DMS153 treated with DMSO at 0.1 percent for 48 hours (cell line): ENCODE measurements at regions not wholly inside any gene's neighbourhood (a gene's known extent, or its start where the extent isn't known, plus 50 kb on each side); places are given as distances from the start of the nearest gene placed in this dataset.

ENCODE experiments used
- DNase-seq: peaks from one replicate; lab custom pipeline; 2025; ENCODE audit not compliant: unreplicated experiment; lab: John Stamatoyannopoulos, UW

DNA sequence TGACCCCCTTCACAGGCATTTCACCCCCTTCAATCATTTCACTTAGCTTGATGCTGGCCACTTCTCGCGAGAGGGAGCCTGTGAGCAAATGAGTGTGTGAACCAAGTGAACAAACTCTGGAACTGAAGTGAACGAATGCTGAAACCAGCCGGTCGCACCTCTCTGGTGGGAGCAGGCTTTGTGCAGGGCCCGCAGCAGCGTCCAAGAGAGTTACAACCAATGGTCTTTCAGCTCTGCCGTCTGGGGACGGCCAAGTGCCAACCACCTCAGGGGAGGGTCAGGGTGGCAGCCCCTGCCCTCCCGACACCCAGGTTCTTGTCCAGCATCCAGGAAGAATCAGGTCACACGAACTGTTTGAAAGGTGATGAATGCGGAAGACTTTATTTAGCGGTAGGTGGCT lies 764.0 kb downstream of the SUCLG1 start:
- no peak for DNase-seq

DNA sequence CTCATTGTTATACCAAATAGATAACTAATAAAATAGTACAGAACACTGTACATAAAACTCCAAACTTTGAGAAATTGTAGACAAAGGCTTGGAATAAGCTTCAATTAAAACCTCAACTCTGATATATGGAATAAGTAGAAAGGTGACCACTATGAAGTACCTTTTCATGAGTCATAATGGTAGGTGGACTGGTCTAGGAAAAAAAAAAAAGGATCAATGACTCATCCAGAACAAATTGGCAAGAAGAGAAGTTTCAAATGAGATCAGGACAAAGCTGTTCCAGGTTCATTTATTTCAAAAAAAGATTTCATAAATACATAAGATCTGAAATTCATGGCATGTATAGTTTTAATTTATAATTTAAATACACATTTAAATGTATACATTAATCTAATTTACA lies 769.7 kb downstream of the SUCLG1 start:
- no peak for DNase-seq

DNA sequence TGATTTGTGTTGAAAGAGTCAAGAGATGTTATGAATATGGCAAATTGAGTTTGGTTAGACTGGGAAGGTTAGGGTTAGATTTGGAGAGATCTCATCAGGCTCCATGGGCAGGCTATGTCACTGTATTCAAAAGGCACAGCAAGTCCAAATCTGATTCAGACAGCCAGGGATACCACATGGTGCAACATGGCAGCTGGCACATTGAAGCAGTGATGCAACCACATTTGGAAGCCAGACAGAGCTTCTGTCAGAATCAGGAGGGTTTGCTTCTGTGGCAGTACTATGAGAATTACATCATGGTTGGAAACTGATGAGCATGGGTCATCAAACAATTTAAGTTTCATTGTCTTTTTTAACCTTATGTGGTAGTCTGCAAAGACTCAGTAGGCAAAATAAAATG lies 772.2 kb downstream of the SUCLG1 start:
- no peak for DNase-seq

DNA sequence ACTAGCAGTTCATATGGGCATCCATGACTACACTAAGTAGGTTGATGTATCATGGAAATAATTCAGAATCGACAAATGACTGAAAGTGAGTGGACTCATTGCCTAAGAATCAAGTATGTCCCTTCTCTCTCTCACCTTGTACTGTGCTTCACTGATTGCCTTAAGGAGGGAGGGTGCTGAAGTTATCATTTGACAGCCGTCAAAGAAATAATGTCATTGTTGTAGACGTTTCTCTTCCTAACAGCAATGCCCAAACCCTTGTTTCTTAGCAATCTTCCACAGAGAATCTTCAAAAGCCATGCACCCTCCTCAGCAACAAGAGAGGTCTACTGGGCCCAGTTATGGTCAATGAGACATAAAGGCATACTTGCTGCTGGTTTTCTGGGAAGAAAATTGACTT lies 785.0 kb downstream of the SUCLG1 start:
- no peak for DNase-seq

- no peak for DNase-seq
Measured at GRCh38 chr2:83665894-83666293, 793.2 kb downstream of the SUCLG1 start.

GRCh38 chr2:83665154-83665553 lies 793.9 kb downstream of the SUCLG1 start:
- DNase-seq, result no peak

DNA sequence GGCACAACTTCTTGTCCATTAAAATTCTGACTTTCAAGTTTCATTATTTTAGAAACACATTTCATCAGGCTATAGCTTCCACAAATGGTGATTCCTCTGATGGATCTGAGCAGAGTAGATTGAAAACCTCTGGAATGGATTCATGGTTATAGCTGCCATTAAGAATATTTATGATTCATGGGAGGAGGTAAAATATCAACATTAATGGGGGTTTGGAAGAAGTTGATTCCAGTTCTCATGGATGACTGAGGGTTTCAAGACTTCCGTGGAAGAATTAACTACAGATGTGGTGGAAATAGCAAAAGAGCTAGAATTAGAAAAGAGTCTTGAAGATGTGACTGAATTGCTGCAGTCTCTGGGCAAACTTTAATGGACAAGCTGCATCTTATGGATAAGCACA lies 797.4 kb downstream of the SUCLG1 start:
- no peak for DNase-seq

- DNase-seq, result no peak
Measured at GRCh38 chr2:83654091-83654611, 804.9 kb downstream of the SUCLG1 start.

DNA sequence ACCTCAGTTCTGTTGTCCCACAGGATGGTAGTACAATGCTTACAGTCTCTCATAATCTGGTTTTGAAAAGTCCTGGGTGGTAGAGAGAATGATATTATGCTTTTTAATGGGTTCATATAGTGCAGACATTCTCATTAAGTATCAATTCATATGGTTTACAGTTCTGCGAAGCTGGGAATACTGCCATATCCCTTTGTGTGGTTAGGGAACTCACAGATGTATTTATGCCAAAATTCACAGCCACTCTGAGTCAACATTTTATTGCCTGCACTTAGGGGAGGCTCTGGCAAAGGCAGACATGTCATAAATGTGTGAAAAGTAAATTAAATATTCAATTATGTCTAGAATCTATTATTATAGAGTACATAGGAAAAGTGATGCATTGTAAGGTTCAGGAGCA lies 808.2 kb downstream of the SUCLG1 start:
- DNase-seq, result peak; percentile 86

GRCh38 chr2:83650161-83650560 lies 808.9 kb downstream of the SUCLG1 start:
- DNase-seq, result no peak

DNA sequence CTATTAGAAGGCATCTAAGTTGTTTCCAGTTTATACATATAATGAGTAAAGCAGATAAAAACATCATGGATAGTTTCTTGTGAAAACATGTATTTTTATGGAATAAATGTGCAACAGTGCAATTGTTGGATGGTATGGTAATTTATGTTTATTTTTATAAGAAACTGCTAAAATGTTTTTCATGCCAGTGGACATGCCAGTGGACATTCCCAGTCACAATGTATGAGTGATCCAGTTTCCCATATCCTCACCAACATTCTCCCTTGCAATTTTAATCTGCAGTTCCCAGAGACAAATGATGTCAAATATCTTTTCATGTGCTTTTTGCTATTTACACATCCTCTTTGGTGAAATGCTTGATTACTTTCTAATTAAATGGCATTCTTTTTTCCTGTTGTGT lies 818.6 kb downstream of the SUCLG1 start:
- no peak for DNase-seq

- no peak for DNase-seq
Measured at GRCh38 chr2:83633423-83633822, 825.7 kb downstream of the SUCLG1 start.

DNA sequence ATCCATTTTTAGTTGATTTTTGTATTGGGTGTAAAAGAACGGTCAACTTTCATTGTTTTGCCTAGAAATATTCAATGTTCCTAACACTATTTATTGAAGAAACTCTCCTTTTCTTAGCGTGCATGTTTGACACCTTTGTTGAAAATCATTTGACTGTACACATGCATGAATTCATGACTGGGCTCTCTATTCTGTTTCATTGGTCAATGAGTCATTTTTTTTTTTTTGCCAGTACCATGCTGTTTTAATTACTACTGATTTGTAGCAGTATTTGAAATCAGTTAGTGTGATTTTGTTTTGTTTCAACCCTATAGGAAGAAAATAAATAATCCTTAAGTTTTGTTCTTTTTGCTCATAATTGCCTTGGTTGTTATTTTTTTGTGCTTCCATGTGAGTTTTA lies 828.7 kb downstream of the SUCLG1 start:
- DNase-seq, result no peak

DNA sequence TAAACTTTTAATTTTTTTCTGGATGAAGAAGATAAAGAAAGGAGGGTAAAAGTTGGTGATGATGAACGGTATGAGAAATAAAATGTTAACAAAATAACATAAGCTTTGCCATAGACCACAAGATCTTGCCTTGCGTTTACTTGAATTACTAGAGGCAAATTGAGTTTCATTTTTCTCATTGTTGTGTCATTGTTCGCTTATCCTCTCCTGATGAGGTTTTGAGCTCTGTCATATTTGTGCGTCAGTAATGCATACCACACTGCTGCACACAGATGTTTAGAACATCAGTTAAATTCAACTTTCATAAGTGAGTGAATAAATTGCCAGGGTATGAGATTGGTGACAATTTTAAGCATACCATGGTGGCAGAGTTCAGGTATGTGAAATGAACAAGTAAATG lies 843.6 kb downstream of the SUCLG1 start:
- no peak for DNase-seq

DNA sequence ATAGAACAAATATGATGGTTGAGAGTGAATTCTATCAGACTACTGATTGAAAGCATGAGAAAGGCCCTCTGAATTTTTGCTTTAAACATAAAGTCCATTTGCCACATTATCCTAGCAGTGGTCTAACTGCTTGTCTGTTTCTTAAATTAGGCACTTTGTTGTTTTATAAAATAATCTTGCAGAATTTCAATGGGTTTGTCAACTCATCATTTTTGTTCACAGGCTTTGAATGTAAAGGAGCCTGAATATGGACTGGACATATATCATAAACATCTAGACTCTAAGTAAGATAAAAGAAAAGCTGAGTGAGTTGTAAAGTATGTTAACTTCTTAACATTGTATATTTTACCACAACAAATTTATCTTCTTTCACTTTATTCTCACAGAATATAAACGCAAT lies 845.9 kb downstream of the SUCLG1 start:
- no peak for DNase-seq

DNA sequence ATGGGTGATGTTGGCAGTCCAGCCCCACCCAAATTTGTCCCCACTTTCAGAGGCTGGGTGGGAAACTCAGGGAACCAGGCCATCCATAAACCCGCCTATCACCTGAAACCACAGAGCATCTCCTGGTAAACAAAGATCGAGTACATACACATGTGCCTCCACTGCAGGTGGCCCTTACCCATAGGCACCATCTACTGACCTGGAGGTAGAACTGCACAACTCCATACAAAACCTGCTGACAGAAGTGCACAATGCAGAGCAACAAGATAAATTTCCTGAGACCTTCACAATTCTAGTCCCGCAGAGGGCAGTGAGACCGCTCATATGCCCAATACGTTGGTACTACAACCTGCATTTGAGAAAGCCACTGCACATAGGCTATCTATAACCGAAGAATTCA lies 856.3 kb downstream of the SUCLG1 start:
- DNase-seq, result no peak

DNA sequence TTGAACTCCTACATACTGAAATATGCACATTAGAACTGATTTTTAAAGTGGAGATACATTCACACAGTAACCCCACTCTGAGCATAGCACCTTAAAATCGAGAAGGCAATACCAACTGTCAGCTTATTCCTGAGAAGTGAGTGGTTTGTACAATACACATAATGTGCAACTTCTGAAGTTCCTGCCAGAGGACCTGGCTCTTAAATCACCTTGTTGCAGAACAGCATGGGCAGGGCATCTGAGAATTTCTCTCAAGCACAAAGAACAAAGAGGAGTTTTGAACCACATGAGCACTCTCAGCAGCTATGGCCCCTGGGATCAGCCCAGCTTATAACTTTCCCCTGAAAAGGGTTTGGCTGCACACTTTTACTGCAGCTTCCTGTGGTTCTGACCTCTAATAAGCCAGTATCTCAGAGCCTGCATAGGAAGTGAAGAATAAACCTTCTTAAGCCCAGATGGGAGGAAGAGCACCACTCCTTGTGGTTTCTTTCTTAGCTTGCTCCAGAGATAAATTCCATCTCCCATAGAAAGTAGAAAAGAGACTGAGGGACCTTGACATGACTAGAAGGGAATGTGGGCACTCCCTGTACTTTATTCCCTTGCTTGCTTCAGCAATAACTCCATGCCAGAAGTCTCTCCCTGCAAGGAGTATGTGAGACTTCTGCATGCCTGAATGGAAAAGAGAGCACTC lies 862.3 kb downstream of the SUCLG1 start:
- no peak for DNase-seq

GRCh38 chr2:83595926-83596325 lies 863.2 kb downstream of the SUCLG1 start:
- no peak for DNase-seq

DNA sequence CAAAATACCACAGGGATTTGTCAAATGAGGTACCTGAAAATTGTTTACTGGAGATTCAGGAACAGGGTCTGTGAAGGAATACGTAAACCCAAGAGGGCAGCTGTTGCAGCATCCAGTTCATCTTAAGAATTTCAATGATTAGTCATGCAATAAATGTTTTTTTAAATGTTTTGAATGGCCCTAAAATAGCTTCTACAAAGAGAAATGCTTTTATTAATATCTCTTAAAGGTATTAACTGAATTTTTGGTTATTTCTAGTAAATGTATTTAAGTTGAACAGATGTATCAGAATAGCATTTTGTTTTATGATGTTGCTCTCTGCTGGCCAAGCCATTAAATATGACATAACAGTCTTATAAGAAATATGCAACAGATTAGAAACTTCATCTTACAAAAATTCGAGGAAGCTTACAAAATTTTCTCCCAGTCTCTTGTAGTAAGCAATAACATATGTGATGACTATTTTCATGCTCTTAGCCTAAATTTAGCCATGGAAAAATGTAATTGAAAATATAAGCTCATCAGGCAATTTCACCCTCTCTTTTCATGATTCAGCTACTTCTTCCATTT lies 863.9 kb downstream of the SUCLG1 start:
- DNase-seq, result no peak

- DNase-seq, result no peak
Measured at GRCh38 chr2:83594241-83595120, 864.6 kb downstream of the SUCLG1 start.

GRCh38 chr2:83587309-83587708 lies 871.8 kb downstream of the SUCLG1 start:
- DNase-seq, result no peak

GRCh38 chr2:83585250-83585649 lies 873.8 kb downstream of the SUCLG1 start:
- DNase-seq, result no peak
